Testis (tissue), 2 donors: ENCODE measurements at regions not wholly inside any gene's neighbourhood (a gene's known extent, or its start where the extent isn't known, plus 50 kb on each side); places are given as distances from the start of the nearest gene placed in this dataset.

Experiments used
- DNase-seq: peaks from one replicate; pipeline ENCODE4 v3.0.0-alpha.2; 2019
- H3K27ac ChIP-seq, 2 donors: fragments of 200-600 bp; sonication (generic); one replicate each; pipeline ENCODE4 v1.5.1; 2019
- H3K27me3 ChIP-seq: fragments of 200-600 bp; sonication (generic); one replicate; pipeline ENCODE4 v1.5.1; 2019
- H3K36me3 ChIP-seq: fragments of 200-600 bp; sonication (generic); one replicate; pipeline ENCODE4 v1.5.1; 2017; ENCODE audit warnings: low read depth; ENCODE audit errors: missing control alignments
- H3K4me1 ChIP-seq: fragments of 200-600 bp; sonication (generic); one replicate; pipeline ENCODE4 v1.5.1; 2019
- H3K4me3 ChIP-seq, 2 donors: fragments of 200-600 bp; sonication (generic); one replicate each; pipeline ENCODE4 v1.5.1; 2017 to 2019
- H3K9me3 ChIP-seq: fragments of 200-600 bp; sonication (generic); one replicate; pipeline ENCODE4 v1.5.1; 2017
- CTCF ChIP-seq, 3 experiments: fragments of 450-650 bp in 2 of 3; fragments of 200-600 bp in 1 of 3; sonication (generic) in 1 of 3; IDR thresholded peaks; one replicate each; pipeline ENCODE4 v1.5.1; 2016 to 2019; ENCODE audit warnings: antibody characterized with exemption in 3 of 3, mild to moderate bottlenecking in 2 of 3, moderate library complexity in 1 of 3
- POLR2A ChIP-seq: fragments of 450-650 bp; IDR thresholded peaks from one replicate; pipeline ENCODE4 v1.6.1; 2017; ENCODE audit warnings: antibody characterized with exemption, mild to moderate bottlenecking, moderate library complexity
- WGBS, 2 donors: methylation state at CpG; one replicate each; pipeline ENCODE4 v1.1.5; 2018; 5-methylcytosine and 5-hydroxymethylcytosine counted together
- intact Hi-C: fragments of 100-400 bp; cut with DNase I; formaldehyde crosslinking; loops from one replicate; pipeline ENCODE4 v1.15.1; 2023; ENCODE audit warnings: low total_unique reads

GRCh38 chr12:60335745-60336144, 739.9 kb downstream of the SLC16A7 start:
- Histone ChIP-seq H3K27me3 (no peaks in the 10 kb centered on the region), H3K4me1 (no peaks in the 10 kb centered on the region), H3K4me3 (no peak overlapping the region), H3K36me3 (no peaks in the 10 kb centered on the region), H3K9me3 (no peaks in the 10 kb centered on the region), H3K27ac (no peak overlapping the region)
- DNase-seq: no peak
- intact Hi-C loops: no loop called here
- no peak for TF ChIP-seq POLR2A
- TF ChIP-seq CTCF (IDR thresholded peaks at IDR 0.05): no peak

- Histone ChIP-seq H3K4me1 (no peaks in the 10 kb centered on the region), H3K27ac (no peak overlapping the region), H3K27me3 (no peaks in the 10 kb centered on the region), H3K36me3 (no peaks in the 10 kb centered on the region), H3K4me3 (no peak overlapping the region), H3K9me3 (no peaks in the 10 kb centered on the region)
- intact Hi-C loops: no loop called here
- TF ChIP-seq CTCF (IDR thresholded peaks at IDR 0.05) (no peak), POLR2A (no peak)
- WGBS, 2 donors: 85 to 87% methylated on average over 5 of the region's 5 CpGs
- DNase-seq: no peak
Observed at GRCh38 chr12:60337839-60338549, 742.2 kb downstream of the SLC16A7 start.

GRCh38 chr12:60345442-60345841, 749.6 kb downstream of the SLC16A7 start:
- Histone ChIP-seq H3K4me1 (no peaks in the 10 kb centered on the region), H3K27me3 (no peaks in the 10 kb centered on the region), H3K4me3 (no peak overlapping the region), H3K9me3 (no peaks in the 10 kb centered on the region), H3K27ac (no peak overlapping the region), H3K36me3 (no peaks in the 10 kb centered on the region)
- no peak for DNase-seq
- WGBS, 2 donors: 93 to 100% methylated on average over 1 of the region's 1 CpG
- intact Hi-C loops: no loop called here
- TF ChIP-seq POLR2A (no peak), CTCF (IDR thresholded peaks at IDR 0.05) (no peak)

GRCh38 chr12:60349232-60349978, 753.6 kb downstream of the SLC16A7 start:
- intact Hi-C loops: no loop called here
- 54 to 58% methylated on average over 3 of the region's 3 CpGs for WGBS, 2 donors
- Histone ChIP-seq H3K27me3 (no peaks in the 10 kb centered on the region), H3K4me3 (no peak overlapping the region), H3K27ac (no peak overlapping the region), H3K9me3 (no peaks in the 10 kb centered on the region), H3K36me3 (no peaks in the 10 kb centered on the region), H3K4me1 (no peaks in the 10 kb centered on the region)
- DNase-seq: no peak
- TF ChIP-seq CTCF (IDR thresholded peaks at IDR 0.05): no peak
- no peak for TF ChIP-seq POLR2A
